H1 (cell line): ENCODE measurements at regions not wholly inside any gene's neighbourhood (a gene's known extent, or its start where the extent isn't known, plus 50 kb on each side); places are given as distances from the start of the nearest gene placed in this dataset.

ENCODE experiments used
- CTCF ChIA-PET: fragments of 300-600 bp; sonication (Branson Sonifier 250); formaldehyde crosslinking; loops from one replicate; lab custom pipeline; 2021; ENCODE audit not compliant: partially characterized antibody; lab: Charles Lee
- POLR2A ChIA-PET: fragments of 300-600 bp; sonication (Branson Sonifier 250); formaldehyde crosslinking; loops from one replicate; lab custom pipeline; 2021; ENCODE audit warnings: inconsistent platforms; ENCODE audit not compliant: partially characterized antibody; lab: Charles Lee
- DNase-seq, 2 experiments: peaks; one replicate each; pipeline versions ENCODE4 v3.0.0 to v3.0.0-alpha.2; 2010 to 2022; ENCODE audit warnings: low spot score in 2 of 2, low read depth in 1 of 2, mixed read lengths in 1 of 2
- FAIRE-seq: peaks from 2 replicates; lab custom pipeline; 2011; peaks lifted over from hg19 to GRCh38; lab: Jason Lieb, UNC
- H2AFZ ChIP-seq: 2 replicates; pipeline ENCODE4 v1.8.1; 2012; ENCODE audit warnings: low read length, inconsistent platforms
- H2AK5ac ChIP-seq: 2 replicates; pipeline ENCODE4 v1.6.1; 2013; ENCODE audit warnings: low read depth, low read length
- H2BK120ac ChIP-seq: replicated peaks from 2 replicates; pipeline ENCODE3; 2013; ENCODE audit warnings: low read depth, low read length, inconsistent platforms
- H2BK12ac ChIP-seq: 2 replicates; pipeline ENCODE4 v1.6.1; 2013; ENCODE audit warnings: low read depth, low read length
- H2BK15ac ChIP-seq: 2 replicates; pipeline ENCODE4 v1.6.1; 2013; ENCODE audit warnings: low read length
- H2BK20ac ChIP-seq: 2 replicates; pipeline ENCODE4 v1.6.1; 2013; ENCODE audit warnings: low read length
- H2BK5ac ChIP-seq: 2 replicates; pipeline ENCODE4 v1.6.1; 2013; ENCODE audit warnings: low read depth, low read length
- H3K14ac ChIP-seq: 2 replicates; pipeline ENCODE4 v1.6.1; 2013; ENCODE audit warnings: inconsistent platforms; ENCODE audit not compliant: insufficient read length
- H3K18ac ChIP-seq: 2 replicates; pipeline ENCODE4 v1.6.1; 2013; ENCODE audit warnings: low read length; ENCODE audit errors: extremely low read depth
- H3K23ac ChIP-seq: 2 replicates; pipeline ENCODE4 v1.6.1; 2013; ENCODE audit warnings: inconsistent platforms; ENCODE audit not compliant: insufficient read length
- H3K23me2 ChIP-seq: 2 replicates; pipeline ENCODE4 v1.6.1; 2013; ENCODE audit warnings: low read depth, low read length
- H3K27ac ChIP-seq: 2 replicates; pipeline ENCODE4 v1.6.1; 2011; ENCODE audit warnings: low read depth, low read length, inconsistent platforms
- H3K27me3 ChIP-seq, 4 experiments: replicated peaks in 1 of 4; 1 replicate in 1 of 4; 2 replicates in 3 of 4; pipeline versions ENCODE4 v1.6.1 to v1.8.1; 2011 to 2013; ENCODE audit warnings: low read length in 3 of 4, mild to moderate bottlenecking in 3 of 4, inconsistent platforms in 2 of 4, mixed read lengths in 2 of 4, moderate library complexity in 1 of 4; ENCODE audit not compliant: control insufficient read depth in 3 of 4, insufficient read depth in 3 of 4; ENCODE audit errors: extremely low read depth in 1 of 4
- H3K36me3 ChIP-seq, 4 experiments: 2 replicates each; pipeline versions ENCODE4 v1.6.1 to v1.8.1; 2011 to 2013; ENCODE audit warnings: mild to moderate bottlenecking in 4 of 4, low read length in 3 of 4, moderate library complexity in 2 of 4, control low read depth in 1 of 4, inconsistent platforms in 1 of 4; ENCODE audit not compliant: insufficient read depth in 4 of 4, control insufficient read depth in 2 of 4
- H3K4ac ChIP-seq: replicated peaks from 2 replicates; pipeline ENCODE3; 2013; ENCODE audit warnings: low read length, low read depth, mixed read lengths, inconsistent platforms; ENCODE audit not compliant: insufficient read length
- H3K4me1 ChIP-seq, 4 experiments: replicated peaks in 1 of 4; 1 replicate in 1 of 4; 2 replicates in 3 of 4; pipeline versions ENCODE4 v1.6.1 to v1.8.1; 2011 to 2013; ENCODE audit warnings: low read length in 3 of 4, inconsistent platforms in 2 of 4, mixed read lengths in 1 of 4; ENCODE audit not compliant: insufficient read depth in 4 of 4, control insufficient read depth in 3 of 4
- H3K4me2 ChIP-seq, 2 experiments: 2 replicates each; pipeline versions ENCODE4 v1.6.1 to v1.8.1; 2011 to 2013; ENCODE audit warnings: low read depth in 2 of 2, low read length in 2 of 2, control low read depth in 1 of 2, inconsistent platforms in 1 of 2, mild to moderate bottlenecking in 1 of 2; ENCODE audit not compliant: insufficient read depth in 1 of 2
- H3K4me3 ChIP-seq, 4 experiments: fragments of 200-600, 300-600 bp in 1 of 4; sonication (generic), shearing (Covaris generic), sonication (Bioruptor Twin) in 1 of 4; 2 replicates each; pipeline versions ENCODE4 v1.5.1 to v1.8.1; 2011 to 2016; ENCODE audit warnings: low read length in 4 of 4, low read depth in 3 of 4, control low read depth in 2 of 4, inconsistent platforms in 2 of 4, mild to moderate bottlenecking in 2 of 4, mixed read lengths in 1 of 4, moderate library complexity in 1 of 4; ENCODE audit not compliant: insufficient read depth in 2 of 4; ENCODE audit errors: extremely low read depth in 1 of 4
- H3K56ac ChIP-seq: replicated peaks from 2 replicates; pipeline ENCODE3; 2013; ENCODE audit warnings: low read depth, mild to moderate bottlenecking, mixed read lengths, low read length, inconsistent platforms; ENCODE audit not compliant: insufficient read length
- H3K79me1 ChIP-seq: 2 replicates; pipeline ENCODE4 v1.6.1; 2013; ENCODE audit warnings: low read depth, low read length, control low read depth
- H3K79me2 ChIP-seq, 2 experiments: 2 replicates each; pipeline versions ENCODE4 v1.6.1 to v1.8.1; 2012 to 2013; ENCODE audit warnings: low read length in 2 of 2, mild to moderate bottlenecking in 2 of 2, inconsistent platforms in 1 of 2; ENCODE audit not compliant: insufficient read depth in 2 of 2, control insufficient read depth in 1 of 2
- H3K9ac ChIP-seq, 4 experiments: replicated peaks in 1 of 4; 1 replicate in 1 of 4; 2 replicates in 3 of 4; pipeline versions ENCODE4 v1.6.1 to v1.8.1; 2011 to 2013; ENCODE audit warnings: low read depth in 3 of 4, low read length in 3 of 4, control low read depth in 2 of 4, mild to moderate bottlenecking in 2 of 4, moderate library complexity in 2 of 4, inconsistent platforms in 1 of 4; ENCODE audit errors: extremely low read depth in 1 of 4
- H3K9me3 ChIP-seq, 2 experiments: 2 replicates each; pipeline versions ENCODE4 v1.6.1 to v1.8.1; 2012 to 2013; ENCODE audit warnings: mild to moderate bottlenecking in 2 of 2, moderate library complexity in 2 of 2, control low read depth in 1 of 2, inconsistent platforms in 1 of 2, low read depth in 1 of 2, low read length in 1 of 2, mixed read lengths in 1 of 2; ENCODE audit not compliant: insufficient read depth in 2 of 2
- H4K20me1 ChIP-seq, 2 experiments: replicated peaks in 1 of 2; 2 replicates each; pipeline versions ENCODE3 to v1.8.1; 2011 to 2013; ENCODE audit warnings: inconsistent platforms in 2 of 2, low read length in 2 of 2, mild to moderate bottlenecking in 1 of 2; ENCODE audit not compliant: insufficient read depth in 2 of 2, control insufficient read depth in 1 of 2
- H4K5ac ChIP-seq: 2 replicates; pipeline ENCODE4 v1.6.1; 2013; ENCODE audit warnings: low read length, low read depth, mixed read lengths, inconsistent platforms; ENCODE audit not compliant: insufficient read length
- H4K8ac ChIP-seq: 2 replicates; pipeline ENCODE4 v1.8.0; 2013; ENCODE audit warnings: mild to moderate bottlenecking, moderate library complexity, low read length, inconsistent platforms; ENCODE audit not compliant: insufficient read depth; ENCODE audit errors: extremely low read depth
- H4K91ac ChIP-seq: replicated peaks from 2 replicates; pipeline ENCODE3; 2013; ENCODE audit warnings: low read length, mixed read lengths, inconsistent platforms; ENCODE audit not compliant: insufficient read length
- BCL11A ChIP-seq, 2 experiments: IDR thresholded peaks; one replicate each; pipeline ENCODE4 v1.6.1; 2011; ENCODE audit warnings: low read depth in 2 of 2, low read length in 2 of 2, mild to moderate bottlenecking in 2 of 2
- BRCA1 ChIP-seq: IDR thresholded peaks from 2 replicates; pipeline ENCODE4 v1.6.1; 2012; ENCODE audit warnings: low read depth, low read length, improper control_type of control experiment
- CEBPB ChIP-seq: IDR thresholded peaks from 2 replicates; pipeline ENCODE4 v1.6.1; 2012; ENCODE audit warnings: low read depth, low read length
- CHD2 ChIP-seq: IDR thresholded peaks from 2 replicates; pipeline ENCODE4 v1.6.1; 2012; ENCODE audit warnings: low read length, improper control_type of control experiment
- EZH2 ChIP-seq: fragments of 200-600 bp; sonication (generic); IDR thresholded peaks from 2 replicates; pipeline ENCODE4 v1.7.1; 2012; ENCODE audit warnings: low read depth, mild to moderate bottlenecking, moderate library complexity, low read length, inconsistent platforms; ENCODE audit not compliant: severe bottlenecking
- POU5F1 ChIP-seq: IDR thresholded peaks from 2 replicates; pipeline ENCODE4 v1.6.1; 2011; ENCODE audit warnings: low read depth, mild to moderate bottlenecking, low read length, moderate library complexity
- SAP30 ChIP-seq: fragments of 300-600 bp; sonication (generic); IDR thresholded peaks from 2 replicates; pipeline ENCODE4 v1.7.1; 2012; ENCODE audit warnings: low read length, moderate library complexity, mild to moderate bottlenecking, inconsistent platforms; ENCODE audit not compliant: insufficient read depth, insufficient replicate concordance
- SRF ChIP-seq: IDR thresholded peaks from 2 replicates; pipeline ENCODE4 v1.6.1; 2011; ENCODE audit warnings: mild to moderate bottlenecking, low read depth, low read length, moderate library complexity
- SUZ12 ChIP-seq: fragments of 200-600 bp; sonication (generic); IDR thresholded peaks from 2 replicates; pipeline ENCODE4 v1.6.1; 2012; ENCODE audit warnings: mild to moderate bottlenecking, inconsistent platforms, low read length, moderate library complexity, mixed read lengths
- TAF1 ChIP-seq: IDR thresholded peaks from 2 replicates; pipeline ENCODE4 v1.6.1; 2011; ENCODE audit warnings: mild to moderate bottlenecking, low read depth, low read length
- USF2 ChIP-seq: IDR thresholded peaks from 2 replicates; pipeline ENCODE4 v1.6.1; 2011; ENCODE audit warnings: low read length, improper control_type of control experiment
- YY1 ChIP-seq: IDR thresholded peaks from 2 replicates; pipeline ENCODE4 v1.6.1; 2011; ENCODE audit warnings: low read depth, mild to moderate bottlenecking, low read length
- WGBS, 2 experiments: shearing (Covaris generic) in 1 of 2; methylation state at CpG; one replicate each; pipeline versions ENCODE4 v1.1.6 to v1.1.7; 2013 to 2015; ENCODE audit warnings: low lambda C conversion rate in 2 of 2, mixed read lengths in 2 of 2, inconsistent platforms in 1 of 2, low coverage in 1 of 2, missing lambda C conversion rate in 1 of 2; ENCODE audit not compliant: insufficient replicate concordance in 2 of 2, insufficient coverage in 1 of 2, insufficient read length in 1 of 2; ENCODE audit errors: extremely low coverage in 1 of 2, missing lambda C conversion rate in 1 of 2; 5-methylcytosine and 5-hydroxymethylcytosine counted together

GRCh38 chr2:199594443-199594842 lies 136.7 kb upstream of the SATB2 start:
- H2BK15ac ChIP-seq: no peak overlapping the region
- H3K4me1 ChIP-seq: peaks cover 0 to 6% (median under 1%) of the 10 kb centered on the region in 4 experiments; a peak in 5 of 7 replicates
- H3K4ac ChIP-seq: no peak overlapping the region
- no peaks in the 10 kb centered on the region for H3K23me2 ChIP-seq
- H3K36me3 ChIP-seq: no peaks in the 10 kb centered on the region
- FAIRE-seq (no peak), DNase-seq (no peak)
- H2BK5ac ChIP-seq: no peak overlapping the region
- H2AFZ ChIP-seq: no peak overlapping the region
- H3K27ac ChIP-seq: no peak overlapping the region
- ChIA-PET POLR2A (no interaction called here), CTCF (interaction anchor here (0.7 to 4.8 kb wide), 10 partner anchors 7 to 146 kb away, joined by 3 to 31 read pairs (median 4); no protein-coding TSS in a partner anchor)
- WGBS, 2 experiments: 89% methylated on average over 4 of the region's 5 CpGs; no CpG with 5 or more reads in 1 of the 2 experiments
- no peak overlapping the region for H4K91ac ChIP-seq
- H3K79me2 ChIP-seq: no peaks in the 10 kb centered on the region
- H3K27me3 ChIP-seq: no peaks in the 10 kb centered on the region
- no peak overlapping the region for H3K56ac ChIP-seq
- H3K9ac ChIP-seq: no peak overlapping the region
- no peaks in the 10 kb centered on the region for H3K79me1 ChIP-seq
- H2BK120ac ChIP-seq: no peak overlapping the region
- no peak overlapping the region for H2BK20ac ChIP-seq
- no peak overlapping the region; the same call in 1 of the 2 replicates for H4K8ac ChIP-seq
- no peak overlapping the region for H3K23ac ChIP-seq
- no peak overlapping the region for H4K5ac ChIP-seq
- no peak overlapping the region for H3K18ac ChIP-seq
- no peak overlapping the region for H2AK5ac ChIP-seq
- H3K4me3 ChIP-seq: no peak overlapping the region
- no peak overlapping the region for H2BK12ac ChIP-seq
- no peak overlapping the region for H3K4me2 ChIP-seq
- no peaks in the 10 kb centered on the region for H3K9me3 ChIP-seq
- no peak overlapping the region for H3K14ac ChIP-seq
- TF ChIP-seq SRF (no peak), BRCA1 (no peak), YY1 (no peak), EZH2 (no peak), SUZ12 (no peak), USF2 (no peak), TAF1 (no peak), POU5F1 (no peak), CEBPB (no peak), CHD2 (no peak), SAP30 (no peak), BCL11A (IDR thresholded peaks at IDR 0.05; ENCODE audit: low read depth in 2 of 2, low read length in 2 of 2) (no peak)
- H4K20me1 ChIP-seq: no peaks in the 10 kb centered on the region
